GM20000 (cell line): ENCODE measurements at regions not wholly inside any gene's neighbourhood (a gene's known extent, or its start where the extent isn't known, plus 50 kb on each side); places are given as distances from the start of the nearest gene placed in this dataset.
"Not testable (repeated sequence)": the region's sequence is repeated elsewhere in the genome, so short reads cannot be mapped to it uniquely, and the experiment has no call there.

ENCODE experiments used
- DNase-seq: peaks from one replicate; pipeline ENCODE4 v3.0.0; 2012; ENCODE audit warnings: low spot score
- TF ChIP-seq, protein P1 (sequence below): IDR thresholded peaks from 2 replicates; pipeline ENCODE4 v1.5.1; 2012; ENCODE audit warnings: mild to moderate bottlenecking, control low read depth; ENCODE audit errors: extremely low read depth, missing control alignments

- TF ChIP-seq, protein P1, sequence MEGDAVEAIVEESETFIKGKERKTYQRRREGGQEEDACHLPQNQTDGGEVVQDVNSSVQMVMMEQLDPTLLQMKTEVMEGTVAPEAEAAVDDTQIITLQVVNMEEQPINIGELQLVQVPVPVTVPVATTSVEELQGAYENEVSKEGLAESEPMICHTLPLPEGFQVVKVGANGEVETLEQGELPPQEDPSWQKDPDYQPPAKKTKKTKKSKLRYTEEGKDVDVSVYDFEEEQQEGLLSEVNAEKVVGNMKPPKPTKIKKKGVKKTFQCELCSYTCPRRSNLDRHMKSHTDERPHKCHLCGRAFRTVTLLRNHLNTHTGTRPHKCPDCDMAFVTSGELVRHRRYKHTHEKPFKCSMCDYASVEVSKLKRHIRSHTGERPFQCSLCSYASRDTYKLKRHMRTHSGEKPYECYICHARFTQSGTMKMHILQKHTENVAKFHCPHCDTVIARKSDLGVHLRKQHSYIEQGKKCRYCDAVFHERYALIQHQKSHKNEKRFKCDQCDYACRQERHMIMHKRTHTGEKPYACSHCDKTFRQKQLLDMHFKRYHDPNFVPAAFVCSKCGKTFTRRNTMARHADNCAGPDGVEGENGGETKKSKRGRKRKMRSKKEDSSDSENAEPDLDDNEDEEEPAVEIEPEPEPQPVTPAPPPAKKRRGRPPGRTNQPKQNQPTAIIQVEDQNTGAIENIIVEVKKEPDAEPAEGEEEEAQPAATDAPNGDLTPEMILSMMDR, result no peak
Measured at GRCh38 chr10:6711881-6712280, 131.8 kb upstream of the PRKCQ start.

DNA sequence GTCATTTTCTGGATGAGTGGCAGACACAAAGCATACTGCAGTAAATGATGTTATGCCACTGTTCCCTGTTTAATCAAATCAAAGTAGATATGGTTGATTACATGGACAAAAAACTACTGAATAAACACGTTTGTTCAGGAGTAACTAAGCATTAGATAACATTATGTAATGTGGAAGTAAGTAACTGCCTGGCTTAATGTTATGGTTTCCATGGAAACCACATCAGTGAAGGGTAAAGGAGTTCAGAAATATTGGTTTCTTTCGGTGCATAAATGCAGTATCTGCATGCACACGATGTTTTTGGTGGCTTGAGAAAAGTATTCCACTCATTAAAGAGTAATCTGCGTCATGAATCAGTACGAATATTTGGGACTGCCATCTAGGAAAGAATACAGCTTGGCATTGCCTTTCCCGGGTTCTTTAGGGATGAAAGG lies 131.3 kb upstream of the PRKCQ start:
- TF ChIP-seq, protein P1, result no peak
- DNase-seq, result no peak

More at GRCh38 chr10:6711881-6712280, 131.8 kb upstream of the PRKCQ start:
- DNase-seq, result no peak

DNA sequence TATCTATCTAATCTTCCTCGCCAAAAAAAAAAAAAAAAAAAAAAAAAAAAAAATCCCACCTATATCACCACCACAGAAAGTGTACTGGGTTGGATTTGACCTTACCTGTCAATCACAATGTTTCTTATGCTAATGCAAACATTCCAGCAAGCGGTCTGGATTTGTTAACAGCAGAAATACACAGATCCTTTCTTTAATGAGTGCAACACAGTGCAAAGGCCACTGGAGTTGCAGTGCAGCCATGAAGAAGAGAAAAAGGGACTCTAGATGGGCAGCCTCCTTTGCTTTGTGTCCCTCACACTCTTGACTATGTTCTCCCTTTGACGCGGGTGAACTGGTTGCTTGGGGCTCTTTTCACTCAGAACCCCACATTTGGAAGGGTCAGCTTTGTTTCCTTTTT lies 127.3 kb upstream of the PRKCQ start:
- TF ChIP-seq, protein P1, result no peak

GRCh38 chr10:6706725-6707124 lies 126.6 kb upstream of the PRKCQ start:
- TF ChIP-seq, protein P1, result no peak
- DNase-seq, result no peak

More for the DNA sequence above, 127.3 kb upstream of the PRKCQ start:
- no peak for DNase-seq

- no peak for DNase-seq
- TF ChIP-seq, protein P1, result no peak
Measured at GRCh38 chr10:6704896-6705295, 124.8 kb upstream of the PRKCQ start.

DNA sequence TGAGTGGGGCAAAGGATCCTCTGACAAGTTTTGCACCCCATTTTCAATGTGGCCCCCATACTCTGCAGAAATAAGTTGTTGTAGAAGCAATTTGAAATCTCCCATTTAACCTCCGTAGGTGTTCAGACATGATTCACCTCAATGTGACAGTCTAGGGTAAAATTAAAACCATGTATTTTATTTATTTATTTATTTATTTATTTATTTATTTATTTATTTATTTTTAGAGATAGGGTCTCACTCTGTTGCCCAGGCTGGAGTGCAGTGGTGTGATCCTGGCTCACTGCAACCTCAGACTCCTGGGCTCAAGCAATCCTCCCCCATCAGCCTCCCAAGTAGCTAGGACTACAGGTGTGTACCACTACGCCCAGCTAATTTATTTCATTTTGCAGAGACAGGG lies 122.8 kb upstream of the PRKCQ start:
- DNase-seq, result not testable (repeated sequence)

DNA sequence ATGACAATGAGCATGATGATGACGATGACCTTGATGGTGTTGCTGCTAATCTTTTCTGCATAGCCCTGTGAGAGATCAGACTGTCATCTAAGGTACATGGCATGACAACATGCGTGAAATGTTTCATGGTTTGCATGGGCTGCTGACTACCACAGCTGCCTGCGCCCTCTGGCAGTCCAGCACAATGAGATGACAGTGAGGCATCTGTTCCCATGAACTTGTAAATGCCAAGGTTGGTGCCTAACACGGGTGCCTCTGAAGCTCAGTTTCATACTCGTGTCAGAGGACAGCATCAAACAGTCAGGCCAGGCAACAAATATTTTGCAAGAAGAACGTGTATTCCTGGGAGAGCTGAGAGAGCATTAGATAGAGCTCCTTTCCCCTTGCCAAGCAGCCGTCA lies 122.0 kb upstream of the PRKCQ start:
- TF ChIP-seq, protein P1, result no peak
- no peak for DNase-seq

- TF ChIP-seq, protein P1, result no peak
- no peak for DNase-seq
Measured at GRCh38 chr10:6701289-6701688, 121.2 kb upstream of the PRKCQ start.
